ENCODE measurements at regions not wholly inside any gene's neighbourhood (a gene's known extent, or its start where the extent isn't known, plus 50 kb on each side); places are given as distances from the start of the nearest gene placed in this dataset.

DNA sequence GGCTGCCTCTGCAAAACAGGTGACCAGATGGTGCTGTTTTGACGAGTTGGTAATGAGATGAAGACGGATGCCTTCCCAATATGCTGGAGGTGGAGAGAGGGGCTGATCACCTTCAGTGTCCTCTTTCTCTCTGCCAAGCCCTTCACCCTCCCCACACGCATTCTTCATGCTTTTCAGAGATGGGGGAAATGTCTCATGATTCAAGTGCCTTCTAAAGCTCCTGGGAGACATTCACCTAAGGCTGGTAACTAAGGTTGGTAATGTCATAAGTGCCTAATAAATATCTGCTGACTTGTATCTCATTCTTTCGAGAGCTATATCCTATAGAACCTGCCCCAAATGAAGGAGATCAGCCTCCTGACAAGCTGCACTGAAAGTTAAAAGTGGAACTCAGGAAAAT, 86.2 kb upstream of the MBNL2 start:
- TF ChIP-seq ZFX (IDR thresholded peaks at IDR 0.05) = no peak
- TF ChIP-seq, protein P1, sequence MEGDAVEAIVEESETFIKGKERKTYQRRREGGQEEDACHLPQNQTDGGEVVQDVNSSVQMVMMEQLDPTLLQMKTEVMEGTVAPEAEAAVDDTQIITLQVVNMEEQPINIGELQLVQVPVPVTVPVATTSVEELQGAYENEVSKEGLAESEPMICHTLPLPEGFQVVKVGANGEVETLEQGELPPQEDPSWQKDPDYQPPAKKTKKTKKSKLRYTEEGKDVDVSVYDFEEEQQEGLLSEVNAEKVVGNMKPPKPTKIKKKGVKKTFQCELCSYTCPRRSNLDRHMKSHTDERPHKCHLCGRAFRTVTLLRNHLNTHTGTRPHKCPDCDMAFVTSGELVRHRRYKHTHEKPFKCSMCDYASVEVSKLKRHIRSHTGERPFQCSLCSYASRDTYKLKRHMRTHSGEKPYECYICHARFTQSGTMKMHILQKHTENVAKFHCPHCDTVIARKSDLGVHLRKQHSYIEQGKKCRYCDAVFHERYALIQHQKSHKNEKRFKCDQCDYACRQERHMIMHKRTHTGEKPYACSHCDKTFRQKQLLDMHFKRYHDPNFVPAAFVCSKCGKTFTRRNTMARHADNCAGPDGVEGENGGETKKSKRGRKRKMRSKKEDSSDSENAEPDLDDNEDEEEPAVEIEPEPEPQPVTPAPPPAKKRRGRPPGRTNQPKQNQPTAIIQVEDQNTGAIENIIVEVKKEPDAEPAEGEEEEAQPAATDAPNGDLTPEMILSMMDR (conservative IDR thresholded peaks at IDR 0.05) = no peak
- H3K27ac ChIP-seq = no peak overlapping the region

DNA sequence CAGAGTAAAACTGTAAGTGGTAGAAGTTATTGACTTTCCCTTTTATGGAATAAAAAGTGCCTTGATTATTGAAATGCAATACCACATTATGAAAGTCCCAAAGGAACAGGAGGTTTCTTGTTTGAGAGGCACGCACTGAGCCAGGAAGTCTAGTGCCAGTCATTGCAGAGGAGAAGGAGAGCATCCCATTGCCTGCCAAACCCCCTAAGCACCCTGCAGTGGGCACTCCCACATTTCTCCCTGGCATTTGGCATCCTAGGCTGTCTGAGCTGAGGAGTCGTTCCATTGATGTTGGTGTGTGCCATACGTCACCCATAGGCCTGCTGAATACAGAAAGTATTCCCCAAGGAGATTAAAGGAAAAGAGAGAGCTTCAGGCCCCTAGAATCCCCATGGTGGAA, 85.7 kb upstream of the MBNL2 start:
- H3K27ac ChIP-seq = no peak overlapping the region
- TF ChIP-seq, protein P1 (conservative IDR thresholded peaks at IDR 0.05) = no peak
- no peak for TF ChIP-seq ZFX (IDR thresholded peaks at IDR 0.05)

DNA sequence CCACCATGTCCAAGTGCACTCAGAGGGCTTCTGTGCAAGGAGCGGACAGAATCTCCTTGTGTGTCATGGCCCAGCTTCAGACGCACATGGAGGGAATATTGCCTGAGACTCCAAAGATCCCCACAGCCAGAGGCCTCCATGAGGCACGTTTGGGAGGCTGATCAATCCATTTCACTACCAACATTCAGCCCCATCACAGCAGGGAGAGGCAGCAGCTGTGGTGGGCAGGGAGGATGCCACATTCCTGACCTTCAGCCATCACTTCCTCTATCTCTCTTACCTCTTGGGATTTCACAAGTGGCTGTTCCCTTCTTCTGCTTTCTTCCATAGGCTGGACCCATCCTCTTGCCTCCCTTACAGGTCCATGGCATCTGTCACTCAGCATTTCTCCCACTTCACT, 82.4 kb upstream of the MBNL2 start:
- TF ChIP-seq, protein P1 (conservative IDR thresholded peaks at IDR 0.05) = no peak
- no peak for TF ChIP-seq ZFX (IDR thresholded peaks at IDR 0.05)
- no peak overlapping the region for H3K27ac ChIP-seq

- H3K27ac ChIP-seq = no peak overlapping the region
- TF ChIP-seq ZFX (IDR thresholded peaks at IDR 0.05) = no peak
- TF ChIP-seq, protein P1 (conservative IDR thresholded peaks at IDR 0.05) = no peak
These were observed 82.0 kb upstream of the MBNL2 start for GRCh38 chr13:97140131-97140530.

DNA sequence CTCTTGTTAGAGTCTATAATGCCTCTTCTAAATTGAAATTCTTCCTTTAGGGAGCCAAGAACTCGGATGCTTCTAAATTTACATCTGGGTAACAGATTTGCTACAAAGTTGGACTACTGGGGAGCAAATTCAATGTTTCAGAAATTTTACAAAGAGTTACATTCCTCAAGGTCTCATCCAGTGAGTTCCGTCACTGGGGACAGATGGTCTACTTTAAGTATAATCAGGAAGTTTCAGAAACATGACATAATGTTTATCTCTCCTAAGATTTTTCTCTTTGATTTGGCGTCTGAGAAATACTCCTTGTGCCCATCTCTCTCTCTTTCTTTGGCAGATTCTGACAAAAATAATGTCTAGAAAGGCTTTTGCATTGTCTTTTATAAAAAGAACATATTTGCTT, 81.5 kb upstream of the MBNL2 start:
- no peak overlapping the region for H3K27ac ChIP-seq
- no peak for TF ChIP-seq ZFX (IDR thresholded peaks at IDR 0.05)
- TF ChIP-seq, protein P1 (conservative IDR thresholded peaks at IDR 0.05) = no peak

DNA sequence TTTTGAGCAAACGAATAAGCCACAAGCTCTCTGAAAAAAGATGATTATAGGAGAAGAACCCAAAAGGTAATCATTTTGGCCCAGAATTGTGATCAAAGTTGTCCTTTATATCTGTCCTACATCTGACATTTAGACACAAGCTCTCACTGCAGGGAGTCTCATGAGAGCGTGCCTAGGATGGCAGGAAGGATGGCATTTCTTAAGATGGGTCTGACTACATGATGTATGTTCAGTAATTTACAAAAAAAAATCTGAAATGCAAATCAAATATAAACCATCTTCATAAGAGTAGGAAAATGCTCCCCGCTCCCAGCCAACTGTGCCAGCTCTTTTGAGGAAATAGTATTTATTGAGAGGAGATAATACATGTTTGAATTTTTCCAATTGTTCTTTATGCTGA, 81.0 kb upstream of the MBNL2 start:
- no peak overlapping the region for H3K27ac ChIP-seq
- TF ChIP-seq, protein P1 (conservative IDR thresholded peaks at IDR 0.05) = no peak
- TF ChIP-seq ZFX (IDR thresholded peaks at IDR 0.05) = no peak

DNA sequence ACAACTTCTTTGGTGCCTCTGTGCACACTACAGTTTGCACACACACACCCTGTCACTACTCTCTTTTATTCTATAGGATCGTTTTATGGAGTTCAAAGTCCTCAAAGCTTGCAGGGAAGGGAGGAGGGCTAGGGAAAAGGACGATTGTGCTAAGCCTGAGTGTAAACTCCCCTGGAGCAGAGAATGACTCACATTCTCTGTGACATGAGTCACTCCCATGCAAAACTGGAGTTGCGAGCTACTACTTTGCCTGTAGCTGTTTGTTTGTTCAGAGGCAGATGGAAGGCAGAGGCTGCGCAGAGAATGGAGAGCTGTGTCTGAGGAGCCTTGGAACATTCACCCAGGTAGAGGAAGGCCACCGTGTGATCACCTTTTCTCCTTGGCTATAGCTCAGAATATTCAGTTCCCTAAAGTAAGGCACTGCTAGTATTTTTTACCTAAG, 80.5 kb upstream of the MBNL2 start:
- TF ChIP-seq ZFX (IDR thresholded peaks at IDR 0.05) = no peak
- TF ChIP-seq, protein P1 (conservative IDR thresholded peaks at IDR 0.05) = no peak
- no peak overlapping the region for H3K27ac ChIP-seq

Data from C4-2B (cell line).